Osteocyte (in vitro differentiated cells): ENCODE measurements at regions not wholly inside any gene's neighbourhood (a gene's known extent, or its start where the extent isn't known, plus 50 kb on each side); places are given as distances from the start of the nearest gene placed in this dataset.

ENCODE experiments used
- DNase-seq: peaks from one replicate; pipeline ENCODE4 v3.0.0; 2021; ENCODE audit warnings: mixed read lengths; ENCODE audit not compliant: unreplicated experiment; ENCODE audit errors: extremely low spot score
- H3K27ac Mint-ChIP-seq: one replicate; pipeline ENCODE4 v1.8.0; 2021; ENCODE audit warnings: mild to moderate bottlenecking, mixed read lengths; ENCODE audit not compliant: unreplicated experiment
- H3K27me3 Mint-ChIP-seq: one replicate; pipeline ENCODE4 v1.8.0; 2021; ENCODE audit warnings: mixed read lengths; ENCODE audit not compliant: unreplicated experiment
- H3K36me3 Mint-ChIP-seq: one replicate; pipeline ENCODE4 v1.8.0; 2021; ENCODE audit warnings: mixed read lengths; ENCODE audit not compliant: unreplicated experiment
- H3K4me1 Mint-ChIP-seq: one replicate; pipeline ENCODE4 v1.8.0; 2021; ENCODE audit warnings: mixed read lengths; ENCODE audit not compliant: unreplicated experiment
- H3K4me3 Mint-ChIP-seq: one replicate; pipeline ENCODE4 v1.8.0; 2021; ENCODE audit warnings: mild to moderate bottlenecking, moderate library complexity, mixed read lengths; ENCODE audit not compliant: unreplicated experiment
- H3K9me3 Mint-ChIP-seq: one replicate; pipeline ENCODE4 v1.8.0; 2021; ENCODE audit warnings: mixed read lengths; ENCODE audit not compliant: unreplicated experiment
- TF ChIP-seq, protein P1 (sequence below): fragments of 200-600 bp; sonication (generic); IDR thresholded peaks from 2 replicates; pipeline ENCODE4 v1.5.0; 2021; ENCODE audit warnings: antibody characterized with exemption, mild to moderate bottlenecking, moderate library complexity

DNA sequence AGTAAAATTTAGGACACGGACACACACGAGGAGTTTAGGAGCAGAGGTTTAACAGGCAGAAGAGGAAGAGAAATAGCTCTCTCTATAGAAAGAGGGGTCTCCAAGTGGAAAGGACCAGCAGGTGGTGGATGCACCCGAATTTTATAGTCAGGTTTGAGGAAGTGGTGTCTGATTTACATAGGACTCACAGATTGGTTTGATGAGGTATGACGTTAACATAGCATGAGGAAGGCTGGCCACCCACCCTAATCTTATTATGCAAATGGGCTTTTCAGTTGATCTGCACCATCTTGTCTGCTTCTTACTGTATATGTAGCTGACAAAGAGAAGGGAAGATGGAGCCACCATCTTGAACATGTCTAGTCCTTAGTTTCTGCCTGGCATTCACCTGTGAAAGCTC lies 52.5 kb upstream of the RGS2 start:
- Mint-ChIP-seq H3K9me3 (peaks cover 4% of the 10 kb centered on the region), H3K36me3 (no peaks in the 10 kb centered on the region), H3K4me1 (no peaks in the 10 kb centered on the region), H3K4me3 (no peak overlapping the region), H3K27me3 (no peaks in the 10 kb centered on the region), H3K27ac (no peak overlapping the region)
- TF ChIP-seq, protein P1, sequence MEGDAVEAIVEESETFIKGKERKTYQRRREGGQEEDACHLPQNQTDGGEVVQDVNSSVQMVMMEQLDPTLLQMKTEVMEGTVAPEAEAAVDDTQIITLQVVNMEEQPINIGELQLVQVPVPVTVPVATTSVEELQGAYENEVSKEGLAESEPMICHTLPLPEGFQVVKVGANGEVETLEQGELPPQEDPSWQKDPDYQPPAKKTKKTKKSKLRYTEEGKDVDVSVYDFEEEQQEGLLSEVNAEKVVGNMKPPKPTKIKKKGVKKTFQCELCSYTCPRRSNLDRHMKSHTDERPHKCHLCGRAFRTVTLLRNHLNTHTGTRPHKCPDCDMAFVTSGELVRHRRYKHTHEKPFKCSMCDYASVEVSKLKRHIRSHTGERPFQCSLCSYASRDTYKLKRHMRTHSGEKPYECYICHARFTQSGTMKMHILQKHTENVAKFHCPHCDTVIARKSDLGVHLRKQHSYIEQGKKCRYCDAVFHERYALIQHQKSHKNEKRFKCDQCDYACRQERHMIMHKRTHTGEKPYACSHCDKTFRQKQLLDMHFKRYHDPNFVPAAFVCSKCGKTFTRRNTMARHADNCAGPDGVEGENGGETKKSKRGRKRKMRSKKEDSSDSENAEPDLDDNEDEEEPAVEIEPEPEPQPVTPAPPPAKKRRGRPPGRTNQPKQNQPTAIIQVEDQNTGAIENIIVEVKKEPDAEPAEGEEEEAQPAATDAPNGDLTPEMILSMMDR: no peak
- no peak for DNase-seq

DNA sequence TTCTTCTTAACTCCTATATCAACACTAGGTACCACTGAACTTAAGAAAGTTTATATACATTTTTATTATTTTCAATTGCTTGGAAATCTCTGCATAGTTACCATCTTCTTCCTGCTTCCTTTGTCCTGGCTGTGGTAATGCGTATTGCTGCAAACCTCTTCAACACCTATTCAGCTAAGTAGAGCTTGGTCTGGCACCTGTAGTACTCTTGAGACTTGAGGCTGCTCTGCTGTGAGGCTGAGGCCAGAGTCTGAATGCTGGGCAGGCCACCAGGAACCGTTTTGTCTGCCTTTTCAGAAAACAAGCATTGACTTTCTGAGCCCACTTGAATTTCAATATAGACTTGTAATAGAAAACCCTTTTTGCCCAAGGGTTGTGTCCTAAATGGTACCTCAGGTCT lies 52.0 kb upstream of the RGS2 start:
- H3K27me3 Mint-ChIP-seq: no peaks in the 10 kb centered on the region
- DNase-seq: no peak
- no peak overlapping the region for H3K27ac Mint-ChIP-seq
- no peaks in the 10 kb centered on the region for H3K4me1 Mint-ChIP-seq
- H3K9me3 Mint-ChIP-seq: peaks cover 4% of the 10 kb centered on the region
- no peak overlapping the region for H3K4me3 Mint-ChIP-seq
- TF ChIP-seq, protein P1: no peak
- no peaks in the 10 kb centered on the region for H3K36me3 Mint-ChIP-seq

DNA sequence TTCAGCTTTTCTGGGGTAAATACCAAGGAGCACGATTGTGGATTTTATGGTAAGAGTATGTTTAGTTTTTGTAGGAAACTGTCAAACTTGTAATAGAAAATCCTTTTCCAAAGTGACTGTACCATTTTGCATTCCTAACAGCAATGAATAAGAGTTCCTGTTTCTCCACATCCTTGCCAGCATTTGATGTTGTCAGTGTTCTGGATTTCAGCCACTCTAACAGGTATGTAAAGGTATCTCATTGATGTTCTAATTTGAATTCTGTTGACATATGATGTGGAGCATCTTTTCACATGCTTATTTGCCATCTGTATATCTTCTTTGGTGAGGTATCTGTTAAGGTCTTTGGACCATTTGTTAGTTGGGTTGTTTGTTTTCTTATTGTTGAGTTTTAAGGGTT lies 50.3 kb upstream of the RGS2 start:
- DNase-seq: no peak
- TF ChIP-seq, protein P1: no peak
- Mint-ChIP-seq H3K36me3 (no peaks in the 10 kb centered on the region), H3K9me3 (peaks cover 4% of the 10 kb centered on the region), H3K4me3 (no peak overlapping the region), H3K27me3 (no peaks in the 10 kb centered on the region), H3K27ac (no peak overlapping the region), H3K4me1 (no peaks in the 10 kb centered on the region)
